ENCODE measurements at regions not wholly inside any gene's neighbourhood (a gene's known extent, or its start where the extent isn't known, plus 50 kb on each side); places are given as distances from the start of the nearest gene placed in this dataset.

GRCh38 chr20:11207749-11208502 lies 534.1 kb upstream of the JAG1 start:
- no peak for TF ChIP-seq POLR2A (IDR thresholded peaks at IDR 0.05)
- TF ChIP-seq CTCF (IDR thresholded peaks at IDR 0.05): peak in 1 of 6 experiments; percentile 6
